SH-SY5Y (cell line): ENCODE measurements at regions not wholly inside any gene's neighbourhood (a gene's known extent, or its start where the extent isn't known, plus 50 kb on each side); places are given as distances from the start of the nearest gene placed in this dataset.

ENCODE experiments used
- GATA2 ChIP-seq: IDR thresholded peaks from 2 replicates; pipeline ENCODE4 v1.6.1; 2011; ENCODE audit warnings: mild to moderate bottlenecking, low read depth, low read length
- GATA3 ChIP-seq: IDR thresholded peaks from 2 replicates; pipeline ENCODE4 v1.6.1; 2011; ENCODE audit warnings: low read depth, mild to moderate bottlenecking, low read length, moderate library complexity

DNA sequence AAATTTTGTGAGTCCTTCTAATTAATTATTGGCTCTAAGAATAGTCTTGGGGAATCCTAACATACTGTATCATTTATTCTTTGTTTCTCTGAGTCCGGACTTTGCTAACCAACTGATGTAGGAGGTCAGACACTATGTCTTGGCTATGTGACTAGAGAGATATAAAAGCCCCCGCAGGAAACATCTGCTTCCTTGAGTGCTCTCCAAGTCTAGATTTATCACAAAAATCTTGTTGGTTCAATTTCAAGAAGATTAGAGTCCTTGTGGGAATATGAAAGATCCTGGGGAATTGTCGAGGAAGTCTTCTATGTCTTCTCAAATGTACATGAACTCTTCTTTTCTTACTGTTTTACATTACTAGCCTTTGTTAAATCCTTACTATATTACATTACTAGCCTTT is 1712.5 kb downstream of the NCAM2 start:
- TF ChIP-seq GATA3 = no peak
- TF ChIP-seq GATA2 = no peak
